HCT116 (cell line): ENCODE measurements at regions not wholly inside any gene's neighbourhood (a gene's known extent, or its start where the extent isn't known, plus 50 kb on each side); places are given as distances from the start of the nearest gene placed in this dataset.

Experiments used
- ATAC-seq: fragments of 200-7000 bp; cut with Tn5 transposase; 2 replicates; pipeline ENCODE4 v1.9.1; 2020; ENCODE audit warnings: mild to moderate bottlenecking, moderate library complexity
- BruUV-seq: library from RNA; stranded (reverse); fragments of 400-500 nt; replicated peaks from 2 replicates; lab custom pipeline; 2021; lab: Mats Ljungman, UMichigan
- CTCF ChIA-PET: fragments of 300-600 bp; sonication (Branson Sonifier 250); formaldehyde crosslinking; loops from one replicate; lab custom pipeline; 2021; ENCODE audit warnings: antibody characterized with exemption; lab: Charles Lee
- POLR2A ChIA-PET: fragments of 300-600, 350-600 bp; sonication (Branson Sonifier 250); formaldehyde crosslinking; loops from one replicate; lab custom pipeline; 2021; ENCODE audit warnings: antibody characterized with exemption; lab: Charles Lee
- RAD21 ChIA-PET, 2 experiments: fragments of 300-600 bp; sonication (Branson Sonifier 250); formaldehyde crosslinking; loops; one replicate each; lab custom pipeline; 2023; ENCODE audit warnings: low total read pairs in 2 of 2; ENCODE audit not compliant: uncharacterized antibody in 2 of 2, unreplicated experiment in 2 of 2, low non-redundant PET in 1 of 2; lab: Charles Lee
- DNase-seq: peaks from one replicate; pipeline ENCODE4 v3.0.0-alpha.2; 2010; ENCODE audit warnings: low read depth, low spot score
- H2AFZ ChIP-seq: fragments of 200-600 bp; shearing (Covaris generic), sonication (generic); 2 replicates; pipeline ENCODE4 v1.6.1; 2017; ENCODE audit warnings: low read depth, mixed run types, mixed read lengths, antibody characterized with exemption, low read length; ENCODE audit not compliant: poor library complexity, severe bottlenecking
- H3K27ac ChIP-seq: 2 replicates; pipeline ENCODE4 v1.5.1; 2012; ENCODE audit warnings: low read depth, low read length
- H3K27me3 ChIP-seq: fragments of 200-600 bp; sonication (generic); 2 replicates; pipeline ENCODE4 v1.6.1; 2016; ENCODE audit warnings: mixed run types, low read length, mixed read lengths; ENCODE audit not compliant: insufficient read depth
- H3K36me3 ChIP-seq, 2 experiments: fragments of 200-500 bp in 1 of 2; fragments of 200-600 bp in 1 of 2; sonication (Bioruptor generic) in 1 of 2; sonication (generic) in 1 of 2; 2 replicates each; pipeline versions ENCODE4 v1.5.1 to v1.6.1; 2014 to 2016; ENCODE audit warnings: low read length in 2 of 2, inconsistent platforms in 1 of 2, mixed read lengths in 1 of 2, mixed run types in 1 of 2; ENCODE audit not compliant: insufficient read depth in 2 of 2, control insufficient read depth in 1 of 2
- H3K4me1 ChIP-seq, 2 experiments: fragments of 200-600 bp in 1 of 2; sonication (generic) in 1 of 2; 2 replicates each; pipeline versions ENCODE4 v1.5.1 to v1.6.1; 2012 to 2017; ENCODE audit warnings: low read length in 2 of 2, inconsistent platforms in 1 of 2, mild to moderate bottlenecking in 1 of 2, mixed read lengths in 1 of 2, mixed run types in 1 of 2, moderate library complexity in 1 of 2; ENCODE audit not compliant: insufficient read depth in 2 of 2, control insufficient read depth in 1 of 2
- H3K4me2 ChIP-seq: fragments of 200-600 bp; sonication (generic); 2 replicates; pipeline ENCODE4 v1.6.1; 2017; ENCODE audit warnings: mixed run types, low read length, mixed read lengths
- H3K4me3 ChIP-seq, 2 experiments: fragments of 200-600 bp in 1 of 2; sonication (generic) in 1 of 2; replicated peaks in 1 of 2; 2 replicates each; pipeline ENCODE4 v1.5.1; 2011 to 2016; ENCODE audit warnings: low read length in 2 of 2, control low read depth in 1 of 2, low read depth in 1 of 2, mild to moderate bottlenecking in 1 of 2, mixed read lengths in 1 of 2, mixed run types in 1 of 2
- H3K79me2 ChIP-seq: fragments of 200-600 bp; sonication (generic); 2 replicates; pipeline ENCODE4 v1.6.1; 2017; ENCODE audit warnings: mild to moderate bottlenecking, mixed run types, low read length, moderate library complexity, mixed read lengths; ENCODE audit not compliant: insufficient read depth
- H3K9ac ChIP-seq: fragments of 200-600 bp; sonication (generic); 2 replicates; pipeline ENCODE4 v1.6.1; 2016; ENCODE audit warnings: low read length, mixed read lengths
- H3K9me2 ChIP-seq: fragments of 200-600 bp; sonication (generic), shearing (Covaris generic); 2 replicates; pipeline ENCODE4 v1.6.1; 2017; ENCODE audit warnings: mixed run types, mild to moderate bottlenecking, moderate library complexity; ENCODE audit not compliant: insufficient read depth
- H3K9me3 ChIP-seq, 2 experiments: fragments of 200-500 bp in 1 of 2; fragments of 200-600 bp in 1 of 2; sonication (Bioruptor generic) in 1 of 2; sonication (generic) in 1 of 2; 2 replicates each; pipeline ENCODE4 v1.6.1; 2014 to 2017; ENCODE audit warnings: low read length in 2 of 2, mixed read lengths in 2 of 2, inconsistent platforms in 1 of 2, low read depth in 1 of 2, mild to moderate bottlenecking in 1 of 2, mixed run types in 1 of 2, moderate library complexity in 1 of 2; ENCODE audit not compliant: control insufficient read depth in 1 of 2, insufficient read depth in 1 of 2
- H4K20me1 ChIP-seq: fragments of 200-600 bp; sonication (generic), shearing (Covaris generic); 2 replicates; pipeline ENCODE4 v1.6.1; 2017; ENCODE audit warnings: mixed run types, mild to moderate bottlenecking, moderate library complexity; ENCODE audit not compliant: insufficient read depth
- CBX3 ChIP-seq: IDR thresholded peaks from 2 replicates; pipeline ENCODE4 v1.6.1; 2012; ENCODE audit warnings: low read depth
- CEBPB ChIP-seq: IDR thresholded peaks from 2 replicates; pipeline ENCODE4 v1.6.1; 2012; ENCODE audit warnings: low read depth
- EGR1 ChIP-seq: IDR thresholded peaks from 2 replicates; pipeline ENCODE4 v1.6.1; 2012; ENCODE audit warnings: low read depth
- ELF1 ChIP-seq: IDR thresholded peaks from 2 replicates; pipeline ENCODE4 v1.6.1; 2012; ENCODE audit warnings: low read depth, borderline replicate concordance
- EZH2 ChIP-seq: fragments of 200-600 bp; sonication (generic); IDR thresholded peaks from 2 replicates; pipeline ENCODE4 v1.6.1; 2017; ENCODE audit warnings: antibody characterized with exemption, mixed run types
- EZH2phosphoT487 ChIP-seq: fragments of 200-600 bp; IDR thresholded peaks from 2 replicates; pipeline ENCODE4 v1.6.1; 2018; ENCODE audit warnings: antibody characterized with exemption, borderline replicate concordance
- FOSL1 ChIP-seq: IDR thresholded peaks from 2 replicates; pipeline ENCODE4 v1.6.1; 2012; ENCODE audit warnings: low read depth
- POLR2AphosphoS5 ChIP-seq: IDR thresholded peaks from 2 replicates; pipeline ENCODE4 v1.6.1; 2011; ENCODE audit warnings: mild to moderate bottlenecking, low read depth, low read length, moderate library complexity
- RAD21 ChIP-seq: IDR thresholded peaks from 2 replicates; pipeline ENCODE4 v1.6.1; 2012; ENCODE audit warnings: low read depth, mild to moderate bottlenecking
- SIN3A ChIP-seq: IDR thresholded peaks from 2 replicates; pipeline ENCODE4 v1.6.1; 2012; ENCODE audit warnings: low read depth
- SRF ChIP-seq: IDR thresholded peaks from 2 replicates; pipeline ENCODE4 v1.6.1; 2012; ENCODE audit warnings: low read depth
- YY1 ChIP-seq: IDR thresholded peaks from 2 replicates; pipeline ENCODE4 v1.6.1; 2011; ENCODE audit warnings: low read length, low read depth, moderate library complexity, mild to moderate bottlenecking; ENCODE audit not compliant: insufficient replicate concordance; ENCODE audit errors: extremely low read depth
- ZFX ChIP-seq: fragments of 450-650 bp; IDR thresholded peaks from 2 replicates; pipeline ENCODE4 v1.6.1; 2017
- ZNF274 ChIP-seq: fragments of 200-500 bp; sonication (Bioruptor generic); IDR thresholded peaks from 2 replicates; pipeline ENCODE4 v1.6.1; 2014; ENCODE audit warnings: mild to moderate bottlenecking, low read depth, low read length, inconsistent platforms
- intact Hi-C: fragments of 100-400 bp; cut with micrococcal nuclease; formaldehyde crosslinking; loops from 2 replicates; pipeline ENCODE4 v1.10.0; 2022
- TF ChIP-seq, protein P1 (sequence below): IDR thresholded peaks from 2 replicates; pipeline ENCODE4 v1.6.1; 2012; ENCODE audit warnings: low read depth
- TF ChIP-seq, protein P2 (sequence below): IDR thresholded peaks from 2 replicates; pipeline ENCODE4 v1.6.1; 2012
- TF ChIP-seq, protein P3 (sequence below): IDR thresholded peaks from 2 replicates; pipeline ENCODE4 v1.6.1; 2011; ENCODE audit warnings: mild to moderate bottlenecking, low read length, moderate library complexity; ENCODE audit not compliant: insufficient replicate concordance; ENCODE audit errors: extremely low read depth

DNA sequence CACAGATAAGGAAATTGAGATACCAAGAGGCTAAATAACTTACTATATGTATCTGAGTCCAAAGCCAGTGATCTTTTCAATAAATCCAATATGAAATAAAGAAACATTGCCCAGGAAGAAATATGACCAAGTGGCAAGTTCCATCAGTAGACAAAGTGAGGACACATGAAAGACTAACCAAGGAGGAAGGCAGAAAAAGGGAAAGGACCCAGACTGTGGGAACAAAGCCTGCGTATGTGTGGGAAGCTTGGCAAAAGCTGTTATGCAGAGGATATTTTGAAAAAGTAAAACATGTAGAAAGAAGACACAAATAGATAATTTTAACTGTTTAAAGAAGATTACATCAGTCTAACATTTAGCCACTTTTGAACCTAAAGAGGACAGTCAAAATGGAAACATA is 264.4 kb upstream of the PRDM1 start:
- no TSS peak for BruUV-seq
- CTCF ChIA-PET: no interaction called here

More for the DNA sequence above, 264.4 kb upstream of the PRDM1 start:
- Histone ChIP-seq H4K20me1 (no peaks in the 10 kb centered on the region), H3K27ac (no peak overlapping the region), H3K9me2 (no peaks in the 10 kb centered on the region), H3K79me2 (no peaks in the 10 kb centered on the region), H3K4me2 (no peak overlapping the region), H3K9ac (no peak overlapping the region), H2AFZ (no peak overlapping the region), H3K9me3 (no peaks in the 10 kb centered on the region), H3K36me3 (no peaks in the 10 kb centered on the region), H3K4me3 (no peak overlapping the region), H3K27me3 (no peaks in the 10 kb centered on the region), H3K4me1 (no peaks in the 10 kb centered on the region)
- RAD21 ChIA-PET: no interaction called here
- intact Hi-C loops: no loop called here
- DNase-seq (no peak), ATAC-seq (no peak)
- POLR2A ChIA-PET: no interaction called here
- TF ChIP-seq EGR1: no peak
- no peak for TF ChIP-seq EZH2phosphoT487
- TF ChIP-seq EZH2: no peak
- TF ChIP-seq ELF1: no peak
- no peak for TF ChIP-seq CEBPB
- TF ChIP-seq, protein P1, sequence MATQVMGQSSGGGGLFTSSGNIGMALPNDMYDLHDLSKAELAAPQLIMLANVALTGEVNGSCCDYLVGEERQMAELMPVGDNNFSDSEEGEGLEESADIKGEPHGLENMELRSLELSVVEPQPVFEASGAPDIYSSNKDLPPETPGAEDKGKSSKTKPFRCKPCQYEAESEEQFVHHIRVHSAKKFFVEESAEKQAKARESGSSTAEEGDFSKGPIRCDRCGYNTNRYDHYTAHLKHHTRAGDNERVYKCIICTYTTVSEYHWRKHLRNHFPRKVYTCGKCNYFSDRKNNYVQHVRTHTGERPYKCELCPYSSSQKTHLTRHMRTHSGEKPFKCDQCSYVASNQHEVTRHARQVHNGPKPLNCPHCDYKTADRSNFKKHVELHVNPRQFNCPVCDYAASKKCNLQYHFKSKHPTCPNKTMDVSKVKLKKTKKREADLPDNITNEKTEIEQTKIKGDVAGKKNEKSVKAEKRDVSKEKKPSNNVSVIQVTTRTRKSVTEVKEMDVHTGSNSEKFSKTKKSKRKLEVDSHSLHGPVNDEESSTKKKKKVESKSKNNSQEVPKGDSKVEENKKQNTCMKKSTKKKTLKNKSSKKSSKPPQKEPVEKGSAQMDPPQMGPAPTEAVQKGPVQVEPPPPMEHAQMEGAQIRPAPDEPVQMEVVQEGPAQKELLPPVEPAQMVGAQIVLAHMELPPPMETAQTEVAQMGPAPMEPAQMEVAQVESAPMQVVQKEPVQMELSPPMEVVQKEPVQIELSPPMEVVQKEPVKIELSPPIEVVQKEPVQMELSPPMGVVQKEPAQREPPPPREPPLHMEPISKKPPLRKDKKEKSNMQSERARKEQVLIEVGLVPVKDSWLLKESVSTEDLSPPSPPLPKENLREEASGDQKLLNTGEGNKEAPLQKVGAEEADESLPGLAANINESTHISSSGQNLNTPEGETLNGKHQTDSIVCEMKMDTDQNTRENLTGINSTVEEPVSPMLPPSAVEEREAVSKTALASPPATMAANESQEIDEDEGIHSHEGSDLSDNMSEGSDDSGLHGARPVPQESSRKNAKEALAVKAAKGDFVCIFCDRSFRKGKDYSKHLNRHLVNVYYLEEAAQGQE: no peak
- TF ChIP-seq, protein P2, sequence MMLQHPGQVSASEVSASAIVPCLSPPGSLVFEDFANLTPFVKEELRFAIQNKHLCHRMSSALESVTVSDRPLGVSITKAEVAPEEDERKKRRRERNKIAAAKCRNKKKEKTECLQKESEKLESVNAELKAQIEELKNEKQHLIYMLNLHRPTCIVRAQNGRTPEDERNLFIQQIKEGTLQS: no peak
- no peak for TF ChIP-seq SIN3A
- TF ChIP-seq YY1: no peak
- no peak for TF ChIP-seq SRF
- TF ChIP-seq RAD21: no peak
- no peak for TF ChIP-seq FOSL1
- no peak for TF ChIP-seq ZNF274
- TF ChIP-seq CBX3: no peak
- no peak for TF ChIP-seq ZFX
- TF ChIP-seq, protein P3, sequence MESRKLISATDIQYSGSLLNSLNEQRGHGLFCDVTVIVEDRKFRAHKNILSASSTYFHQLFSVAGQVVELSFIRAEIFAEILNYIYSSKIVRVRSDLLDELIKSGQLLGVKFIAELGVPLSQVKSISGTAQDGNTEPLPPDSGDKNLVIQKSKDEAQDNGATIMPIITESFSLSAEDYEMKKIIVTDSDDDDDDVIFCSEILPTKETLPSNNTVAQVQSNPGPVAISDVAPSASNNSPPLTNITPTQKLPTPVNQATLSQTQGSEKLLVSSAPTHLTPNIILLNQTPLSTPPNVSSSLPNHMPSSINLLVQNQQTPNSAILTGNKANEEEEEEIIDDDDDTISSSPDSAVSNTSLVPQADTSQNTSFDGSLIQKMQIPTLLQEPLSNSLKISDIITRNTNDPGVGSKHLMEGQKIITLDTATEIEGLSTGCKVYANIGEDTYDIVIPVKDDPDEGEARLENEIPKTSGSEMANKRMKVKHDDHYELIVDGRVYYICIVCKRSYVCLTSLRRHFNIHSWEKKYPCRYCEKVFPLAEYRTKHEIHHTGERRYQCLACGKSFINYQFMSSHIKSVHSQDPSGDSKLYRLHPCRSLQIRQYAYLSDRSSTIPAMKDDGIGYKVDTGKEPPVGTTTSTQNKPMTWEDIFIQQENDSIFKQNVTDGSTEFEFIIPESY: no peak
- TF ChIP-seq POLR2AphosphoS5: no peak
